ENCODE measurements at regions not wholly inside any gene's neighbourhood (a gene's known extent, or its start where the extent isn't known, plus 50 kb on each side); places are given as distances from the start of the nearest gene placed in this dataset.

DNA sequence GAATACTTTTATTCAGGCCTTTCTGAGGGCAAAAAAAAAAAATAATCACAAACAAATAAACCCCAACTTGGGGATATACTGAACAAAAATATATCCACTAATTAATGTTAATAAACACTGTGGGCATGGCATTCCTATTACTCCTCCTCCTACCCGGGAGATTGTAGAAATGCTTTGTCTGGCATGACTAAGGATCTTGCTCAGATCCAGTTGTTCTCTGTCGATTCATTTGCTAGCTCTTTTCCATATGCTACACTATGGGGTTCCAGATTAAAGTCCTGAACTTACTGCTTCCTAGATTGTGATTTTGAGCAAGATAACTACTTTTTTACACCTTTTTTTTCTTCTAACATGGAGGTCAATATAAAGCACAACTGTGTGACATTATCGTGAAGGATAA, 102.2 kb upstream of the PRR16 start:
- TF ChIP-seq YY1 (IDR thresholded peaks at IDR 0.05; ENCODE audit: insufficient read depth, insufficient read length) (no peak), ZNF274 (IDR thresholded peaks at IDR 0.05; ENCODE audit: low read depth, low read length) (no peak), SUZ12 (IDR thresholded peaks at IDR 0.05; ENCODE audit: extremely low read depth, insufficient read depth, insufficient read length) (no peak)
